NCI-H2081 treated with DMSO at 0.1 percent for 48 hours (cell line): ENCODE measurements at regions not wholly inside any gene's neighbourhood (a gene's known extent, or its start where the extent isn't known, plus 50 kb on each side); places are given as distances from the start of the nearest gene placed in this dataset.
"Not testable (repeated sequence)": the region's sequence is repeated elsewhere in the genome, so short reads cannot be mapped to it uniquely, and the experiment has no call there.

ENCODE experiments used
- DNase-seq: peaks from one replicate; lab custom pipeline; 2025; lab: John Stamatoyannopoulos, UW

GRCh38 chr14:37711831-37712475 is 116.5 kb downstream of the TTC6 start:
- DNase-seq = no peak

- not testable (repeated sequence) for DNase-seq
Measured at GRCh38 chr14:37712476-37712860, 117.0 kb downstream of the TTC6 start.

- DNase-seq = no peak
Measured at GRCh38 chr14:37712976-37713431, 117.6 kb downstream of the TTC6 start.

- DNase-seq = no peak
Measured at GRCh38 chr14:37720131-37720530, 124.7 kb downstream of the TTC6 start.

GRCh38 chr14:37721976-37722659 is 126.7 kb downstream of the TTC6 start:
- no peak for DNase-seq

- DNase-seq = no peak
Measured at GRCh38 chr14:37723515-37723914, 128.1 kb downstream of the TTC6 start.

- DNase-seq = no peak
Measured at GRCh38 chr14:37726708-37727107, 131.3 kb downstream of the TTC6 start.

GRCh38 chr14:37729218-37729617 is 133.8 kb downstream of the TTC6 start:
- DNase-seq = no peak

GRCh38 chr14:37731094-37731493 is 135.7 kb downstream of the TTC6 start:
- no peak for DNase-seq

- DNase-seq = no peak
Measured at GRCh38 chr14:37745657-37746056, 150.2 kb downstream of the TTC6 start.

- no peak for DNase-seq
Measured at GRCh38 chr14:37746140-37746832, 150.9 kb downstream of the TTC6 start.

GRCh38 chr14:37753459-37753858 is 158.0 kb downstream of the TTC6 start:
- no peak for DNase-seq

- not testable (repeated sequence) for DNase-seq
Measured at GRCh38 chr14:37760275-37760674, 164.8 kb downstream of the TTC6 start.

GRCh38 chr14:37763266-37763665 is 167.8 kb downstream of the TTC6 start:
- DNase-seq = no peak

GRCh38 chr14:37772283-37772682 is 176.9 kb downstream of the TTC6 start:
- DNase-seq = not testable (repeated sequence)

GRCh38 chr14:37776791-37777499 is 181.5 kb downstream of the TTC6 start:
- no peak for DNase-seq

- no peak for DNase-seq
Measured at GRCh38 chr14:37778135-37778943, 182.9 kb downstream of the TTC6 start.

GRCh38 chr14:37779480-37779879 is 184.1 kb downstream of the TTC6 start:
- no peak for DNase-seq

- not testable (repeated sequence) for DNase-seq
Measured at GRCh38 chr14:37780731-37781130, 185.3 kb downstream of the TTC6 start.

- DNase-seq = not testable (repeated sequence)
Measured at GRCh38 chr14:37784203-37784826, 188.9 kb downstream of the TTC6 start.

- DNase-seq = not testable (repeated sequence)
Measured at GRCh38 chr14:37784827-37785223, 189.4 kb downstream of the TTC6 start.
